Activated B cell treated with CpG ODN at 0.5 μM for 24 hours (primary cell): ENCODE measurements at regions not wholly inside any gene's neighbourhood (a gene's known extent, or its start where the extent isn't known, plus 50 kb on each side); places are given as distances from the start of the nearest gene placed in this dataset.

Source experiments
- ATAC-seq: fragments of 200-7000 bp; cut with Tn5 transposase; one replicate; pipeline ENCODE4 v1.10.0; 2021; ENCODE audit warnings: low read depth, mild to moderate bottlenecking, moderate library complexity
- CTCF ChIA-PET: fragments of 350-600 bp; sonication (Branson Sonifier 250); formaldehyde crosslinking; loops from one replicate; lab custom pipeline; 2021; ENCODE audit warnings: antibody characterized with exemption; lab: Charles Lee
- POLR2A ChIA-PET: fragments of 350-600 bp; sonication (Branson Sonifier 250); formaldehyde crosslinking; loops from one replicate; lab custom pipeline; 2021; ENCODE audit warnings: antibody characterized with exemption; lab: Charles Lee
- DNase-seq: peaks from one replicate; pipeline ENCODE4 v3.0.0; 2022
- H3K27ac Mint-ChIP-seq: one replicate; pipeline ENCODE4 v1.8.0; 2020; ENCODE audit warnings: mixed read lengths
- H3K27me3 Mint-ChIP-seq: one replicate; pipeline ENCODE4 v1.8.0; 2021; ENCODE audit warnings: mixed read lengths
- H3K36me3 Mint-ChIP-seq: one replicate; pipeline ENCODE4 v1.8.0; 2021; ENCODE audit warnings: low read depth, mixed read lengths
- H3K4me1 Mint-ChIP-seq: one replicate; pipeline ENCODE4 v1.8.0; 2021; ENCODE audit warnings: mixed read lengths
- H3K4me3 Mint-ChIP-seq: one replicate; pipeline ENCODE4 v1.8.0; 2020; ENCODE audit warnings: mild to moderate bottlenecking, mixed read lengths
- H3K9me3 Mint-ChIP-seq: one replicate; pipeline ENCODE4 v1.8.0; 2020; ENCODE audit warnings: mixed read lengths
- intact Hi-C: fragments of 100-400 bp; cut with micrococcal nuclease; formaldehyde crosslinking; loops from one replicate; pipeline ENCODE4 v1.15.1; 2024
- TF ChIP-seq, protein P1 (sequence below): fragments of 200-600 bp; IDR thresholded peaks from one replicate; pipeline ENCODE4 v1.8.0; 2022; ENCODE audit warnings: antibody characterized with exemption, mild to moderate bottlenecking

DNA sequence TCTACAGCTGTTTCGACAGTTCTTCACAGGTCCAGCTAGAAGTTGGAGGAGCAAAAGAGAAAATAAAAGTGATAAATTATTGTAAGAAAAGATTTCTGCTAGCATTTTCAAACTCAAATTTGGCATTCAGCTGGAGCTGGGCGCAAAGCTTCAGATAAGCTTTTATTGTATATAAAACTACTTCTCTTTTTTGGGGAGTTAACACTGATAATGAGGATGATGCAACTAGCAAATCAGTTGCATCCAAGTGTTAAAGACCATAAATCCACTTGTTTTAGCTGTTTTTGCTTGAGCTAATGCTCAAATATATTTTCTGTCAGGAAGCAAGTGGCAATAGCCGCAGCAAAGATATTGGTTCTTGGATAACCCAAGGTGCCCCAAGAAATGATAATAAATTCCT lies 127.1 kb upstream of the PKN2 start:
- DNase-seq (no peak), ATAC-seq (no peak)
- H3K9me3 Mint-ChIP-seq = no peaks in the 10 kb centered on the region
- H3K27ac Mint-ChIP-seq = no peak overlapping the region
- ChIA-PET CTCF (no interaction called here), POLR2A (no interaction called here)
- H3K36me3 Mint-ChIP-seq = no peaks in the 10 kb centered on the region
- no peaks in the 10 kb centered on the region for H3K4me1 Mint-ChIP-seq
- TF ChIP-seq, protein P1, sequence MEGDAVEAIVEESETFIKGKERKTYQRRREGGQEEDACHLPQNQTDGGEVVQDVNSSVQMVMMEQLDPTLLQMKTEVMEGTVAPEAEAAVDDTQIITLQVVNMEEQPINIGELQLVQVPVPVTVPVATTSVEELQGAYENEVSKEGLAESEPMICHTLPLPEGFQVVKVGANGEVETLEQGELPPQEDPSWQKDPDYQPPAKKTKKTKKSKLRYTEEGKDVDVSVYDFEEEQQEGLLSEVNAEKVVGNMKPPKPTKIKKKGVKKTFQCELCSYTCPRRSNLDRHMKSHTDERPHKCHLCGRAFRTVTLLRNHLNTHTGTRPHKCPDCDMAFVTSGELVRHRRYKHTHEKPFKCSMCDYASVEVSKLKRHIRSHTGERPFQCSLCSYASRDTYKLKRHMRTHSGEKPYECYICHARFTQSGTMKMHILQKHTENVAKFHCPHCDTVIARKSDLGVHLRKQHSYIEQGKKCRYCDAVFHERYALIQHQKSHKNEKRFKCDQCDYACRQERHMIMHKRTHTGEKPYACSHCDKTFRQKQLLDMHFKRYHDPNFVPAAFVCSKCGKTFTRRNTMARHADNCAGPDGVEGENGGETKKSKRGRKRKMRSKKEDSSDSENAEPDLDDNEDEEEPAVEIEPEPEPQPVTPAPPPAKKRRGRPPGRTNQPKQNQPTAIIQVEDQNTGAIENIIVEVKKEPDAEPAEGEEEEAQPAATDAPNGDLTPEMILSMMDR = no peak
- intact Hi-C loops = no loop called here
- H3K27me3 Mint-ChIP-seq = no peaks in the 10 kb centered on the region
- no peak overlapping the region for H3K4me3 Mint-ChIP-seq

DNA sequence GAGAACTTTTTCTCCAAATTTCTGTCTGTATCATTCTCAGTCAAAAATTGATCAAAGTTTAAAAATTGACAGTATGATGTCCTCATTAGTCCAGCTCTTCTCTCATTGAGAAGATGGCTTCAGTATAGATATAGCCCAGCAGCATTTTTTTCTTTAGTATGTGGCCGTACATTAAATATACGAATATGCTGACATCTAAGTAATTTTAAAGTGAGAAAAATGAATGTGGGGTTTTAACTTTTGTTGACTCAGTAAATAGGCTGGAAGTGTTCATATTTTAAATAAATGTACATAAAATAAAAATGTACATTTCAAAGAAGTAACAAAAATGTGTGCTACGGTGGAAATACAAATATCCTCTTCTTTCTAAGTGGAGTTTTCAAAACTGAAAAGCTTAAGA lies 123.5 kb upstream of the PKN2 start:
- ATAC-seq = no peak
- H3K9me3 Mint-ChIP-seq = no peaks in the 10 kb centered on the region
- no peak for DNase-seq
- TF ChIP-seq, protein P1 = no peak
- POLR2A ChIA-PET = no interaction called here
- H3K4me1 Mint-ChIP-seq = no peaks in the 10 kb centered on the region
- CTCF ChIA-PET = no interaction called here
- no peaks in the 10 kb centered on the region for H3K36me3 Mint-ChIP-seq
- H3K27me3 Mint-ChIP-seq = peaks cover 3% of the 10 kb centered on the region
- no peak overlapping the region for H3K4me3 Mint-ChIP-seq
- H3K27ac Mint-ChIP-seq = no peak overlapping the region
- intact Hi-C loops = no loop called here

DNA sequence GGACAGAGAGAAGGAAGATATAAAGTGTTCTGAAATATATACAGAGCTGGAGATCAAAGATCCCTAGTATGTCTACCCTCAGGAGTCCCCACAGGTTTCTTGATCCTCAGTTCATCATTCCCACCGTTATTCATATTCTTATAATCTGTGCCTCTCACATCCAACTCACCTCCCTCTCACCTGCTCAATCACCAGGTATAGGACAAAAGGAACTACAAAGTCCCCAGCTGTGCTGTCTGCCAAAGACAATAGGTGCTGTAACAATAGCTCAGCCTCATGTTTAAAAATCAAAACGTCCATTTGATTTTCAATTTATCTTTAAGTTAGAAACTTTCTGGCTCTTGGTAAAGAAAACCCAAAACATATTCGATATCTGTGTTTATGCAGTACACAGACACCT lies 121.1 kb upstream of the PKN2 start:
- Mint-ChIP-seq H3K27ac (no peak overlapping the region), H3K9me3 (no peaks in the 10 kb centered on the region), H3K4me3 (no peak overlapping the region), H3K27me3 (peaks cover 3% of the 10 kb centered on the region), H3K4me1 (no peaks in the 10 kb centered on the region), H3K36me3 (no peaks in the 10 kb centered on the region)
- intact Hi-C loops = no loop called here
- POLR2A ChIA-PET = no interaction called here
- CTCF ChIA-PET = no interaction called here
- ATAC-seq = no peak
- no peak for DNase-seq
- TF ChIP-seq, protein P1 = no peak

DNA sequence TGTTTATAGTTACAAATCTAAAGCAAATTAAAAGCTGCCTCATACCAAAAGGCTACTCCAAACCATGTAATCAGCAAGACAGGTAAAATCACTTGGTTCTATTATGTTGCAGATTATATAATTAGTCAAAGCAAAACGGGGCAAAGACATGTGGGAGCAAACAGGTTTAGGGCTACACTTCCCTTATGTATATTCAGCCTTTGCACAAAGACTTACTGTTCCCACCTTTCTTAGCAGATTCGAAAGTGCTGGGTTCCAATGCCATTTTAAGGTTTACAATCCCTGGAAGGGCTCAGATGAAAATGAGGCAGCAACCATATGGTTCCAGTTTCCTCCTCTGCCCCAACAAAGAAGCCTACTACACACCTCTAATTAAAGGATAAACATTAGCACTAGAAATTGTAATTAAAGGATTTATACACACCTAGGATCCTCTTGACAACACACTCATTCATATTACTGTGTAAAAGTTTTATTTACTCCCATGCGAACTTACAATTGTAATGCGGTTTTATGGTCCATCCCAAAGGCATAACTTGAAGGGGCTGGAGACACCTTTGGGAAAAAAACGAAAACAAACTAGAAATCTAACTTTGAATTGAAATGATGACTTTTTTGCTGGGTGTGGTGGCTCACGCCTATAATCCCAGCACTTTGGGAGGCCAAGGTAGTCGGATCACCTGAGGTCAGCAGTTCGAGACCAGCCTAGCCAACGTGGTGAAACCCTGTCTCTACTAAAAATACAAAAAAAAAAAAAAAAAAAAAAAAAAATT lies 117.3 kb upstream of the PKN2 start:
- ATAC-seq (no peak), DNase-seq (no peak)
- Mint-ChIP-seq H3K36me3 (no peaks in the 10 kb centered on the region), H3K27ac (no peak overlapping the region), H3K4me3 (no peak overlapping the region), H3K4me1 (no peaks in the 10 kb centered on the region), H3K27me3 (peaks cover 7% of the 10 kb centered on the region), H3K9me3 (no peaks in the 10 kb centered on the region)
- POLR2A ChIA-PET = no interaction called here
- intact Hi-C loops = no loop called here
- TF ChIP-seq, protein P1 = no peak
- CTCF ChIA-PET = no interaction called here

DNA sequence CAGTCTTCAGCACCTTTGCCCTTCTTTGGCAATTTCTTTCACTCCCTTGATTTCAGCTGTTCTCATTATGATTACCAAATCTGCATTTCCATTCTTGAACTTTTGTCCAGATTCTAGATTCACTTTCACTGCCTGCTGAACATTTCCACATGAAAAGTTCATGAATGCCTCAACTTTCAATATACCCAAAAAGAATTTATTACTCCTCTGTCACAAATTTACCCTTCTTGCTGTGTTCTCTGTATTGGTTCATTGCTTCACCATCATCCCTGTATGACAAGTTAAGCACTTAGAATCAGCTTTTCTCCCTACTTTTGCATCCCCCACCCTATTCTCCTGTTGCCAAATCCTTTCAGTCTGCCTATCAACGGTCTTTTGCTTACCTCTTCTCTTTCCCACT lies 112.6 kb upstream of the PKN2 start:
- Mint-ChIP-seq H3K4me3 (no peak overlapping the region), H3K27ac (no peak overlapping the region), H3K9me3 (no peaks in the 10 kb centered on the region), H3K27me3 (peaks cover 18% of the 10 kb centered on the region), H3K36me3 (no peaks in the 10 kb centered on the region), H3K4me1 (no peaks in the 10 kb centered on the region)
- intact Hi-C loops = no loop called here
- ChIA-PET CTCF (no interaction called here), POLR2A (no interaction called here)
- TF ChIP-seq, protein P1 = no peak
- no peak for DNase-seq
- ATAC-seq = no peak
